BLaER1 (cell line): ENCODE measurements at regions not wholly inside any gene's neighbourhood (a gene's known extent, or its start where the extent isn't known, plus 50 kb on each side); places are given as distances from the start of the nearest gene placed in this dataset.

Experiments used
- H3K27ac ChIP-seq: shearing (Covaris generic); formaldehyde crosslinking; 2 replicates; pipeline ENCODE4 v1.8.1; 2022
- H3K27me3 ChIP-seq: shearing (Covaris generic); formaldehyde crosslinking; 2 replicates; pipeline ENCODE4 v1.8.1; 2022
- H3K36me3 ChIP-seq: shearing (Covaris generic); formaldehyde crosslinking; 2 replicates; pipeline ENCODE4 v1.8.1; 2022
- H3K4me1 ChIP-seq: shearing (Covaris generic); formaldehyde crosslinking; 2 replicates; pipeline ENCODE4 v1.8.1; 2022
- H3K4me2 ChIP-seq: shearing (Covaris generic); formaldehyde crosslinking; 2 replicates; pipeline ENCODE4 v1.8.1; 2022
- H3K4me3 ChIP-seq: shearing (Covaris generic); formaldehyde crosslinking; 2 replicates; pipeline ENCODE4 v1.8.1; 2022
- H3K9ac ChIP-seq: shearing (Covaris generic); formaldehyde crosslinking; 2 replicates; pipeline ENCODE4 v1.8.1; 2022
- H3K9me3 ChIP-seq: shearing (Covaris generic); formaldehyde crosslinking; 2 replicates; pipeline ENCODE4 v1.8.1; 2022
- H4K20me1 ChIP-seq: shearing (Covaris generic); formaldehyde crosslinking; 2 replicates; pipeline ENCODE4 v1.8.1; 2022
- Cebpa-rat ChIP-seq: shearing (Covaris generic); IDR thresholded peaks from 2 replicates; pipeline ENCODE4 v1.8.1; 2022

- no peaks in the 10 kb centered on the region for H3K9me3 ChIP-seq
- no peak for TF ChIP-seq Cebpa-rat
- no peaks in the 10 kb centered on the region for H3K4me1 ChIP-seq
- H3K9ac ChIP-seq = no peak overlapping the region
- H3K27me3 ChIP-seq = no peaks in the 10 kb centered on the region
- H3K36me3 ChIP-seq = no peaks in the 10 kb centered on the region
- H4K20me1 ChIP-seq = no peaks in the 10 kb centered on the region
- H3K4me2 ChIP-seq = no peak overlapping the region
- H3K4me3 ChIP-seq = no peak overlapping the region
- no peak overlapping the region for H3K27ac ChIP-seq
Observed at GRCh38 chr11:90874281-90874680, 651.4 kb upstream of the CHORDC1 start.

- Histone ChIP-seq H3K27ac (no peak overlapping the region), H3K27me3 (no peaks in the 10 kb centered on the region), H3K9me3 (no peaks in the 10 kb centered on the region)
Observed at GRCh38 chr11:90867416-90867815, 644.6 kb upstream of the CHORDC1 start.

GRCh38 chr11:90856790-90857189, 633.9 kb upstream of the CHORDC1 start:
- no peaks in the 10 kb centered on the region for H3K27me3 ChIP-seq
- H3K9ac ChIP-seq = no peak overlapping the region
- no peak overlapping the region for H3K27ac ChIP-seq
- H4K20me1 ChIP-seq = no peaks in the 10 kb centered on the region
- no peaks in the 10 kb centered on the region for H3K36me3 ChIP-seq
- no peaks in the 10 kb centered on the region for H3K9me3 ChIP-seq
- TF ChIP-seq Cebpa-rat = no peak
- H3K4me2 ChIP-seq = no peak overlapping the region
- H3K4me3 ChIP-seq = no peak overlapping the region
- H3K4me1 ChIP-seq = no peaks in the 10 kb centered on the region

More at GRCh38 chr11:90867416-90867815, 644.6 kb upstream of the CHORDC1 start:
- no peak overlapping the region for H3K4me2 ChIP-seq
- no peak for TF ChIP-seq Cebpa-rat
- H3K4me3 ChIP-seq = no peak overlapping the region
- no peak overlapping the region for H3K9ac ChIP-seq
- H4K20me1 ChIP-seq = no peaks in the 10 kb centered on the region
- H3K4me1 ChIP-seq = no peaks in the 10 kb centered on the region
- H3K36me3 ChIP-seq = no peaks in the 10 kb centered on the region

- Histone ChIP-seq H4K20me1 (no peaks in the 10 kb centered on the region), H3K27ac (no peak overlapping the region), H3K4me2 (no peak overlapping the region), H3K9me3 (no peaks in the 10 kb centered on the region), H3K27me3 (no peaks in the 10 kb centered on the region), H3K36me3 (no peaks in the 10 kb centered on the region), H3K4me3 (no peak overlapping the region), H3K4me1 (no peaks in the 10 kb centered on the region), H3K9ac (no peak overlapping the region)
- TF ChIP-seq Cebpa-rat = no peak
Observed at GRCh38 chr11:90855531-90855930, 632.7 kb upstream of the CHORDC1 start.

- TF ChIP-seq Cebpa-rat = no peak
- H3K4me2 ChIP-seq = no peak overlapping the region
- no peak overlapping the region for H3K9ac ChIP-seq
- no peak overlapping the region for H3K4me3 ChIP-seq
- H3K4me1 ChIP-seq = no peaks in the 10 kb centered on the region
- no peaks in the 10 kb centered on the region for H4K20me1 ChIP-seq
- H3K9me3 ChIP-seq = no peaks in the 10 kb centered on the region
- H3K36me3 ChIP-seq = no peaks in the 10 kb centered on the region
- no peak overlapping the region for H3K27ac ChIP-seq
- H3K27me3 ChIP-seq = no peaks in the 10 kb centered on the region
Observed at GRCh38 chr11:90851196-90851595, 628.3 kb upstream of the CHORDC1 start.

GRCh38 chr11:90849312-90849711, 626.5 kb upstream of the CHORDC1 start:
- no peak overlapping the region for H3K27ac ChIP-seq
- H3K9me3 ChIP-seq = no peaks in the 10 kb centered on the region
- no peaks in the 10 kb centered on the region for H3K36me3 ChIP-seq
- no peak for TF ChIP-seq Cebpa-rat
- no peaks in the 10 kb centered on the region for H3K27me3 ChIP-seq
- H4K20me1 ChIP-seq = no peaks in the 10 kb centered on the region
- no peak overlapping the region for H3K4me3 ChIP-seq
- no peak overlapping the region for H3K9ac ChIP-seq
- H3K4me1 ChIP-seq = no peaks in the 10 kb centered on the region
- H3K4me2 ChIP-seq = no peak overlapping the region

GRCh38 chr11:90847268-90847886, 624.5 kb upstream of the CHORDC1 start:
- Histone ChIP-seq H3K27me3 (no peaks in the 10 kb centered on the region), H3K36me3 (no peaks in the 10 kb centered on the region), H3K9me3 (no peaks in the 10 kb centered on the region), H4K20me1 (no peaks in the 10 kb centered on the region), H3K4me3 (no peak overlapping the region), H3K4me1 (no peaks in the 10 kb centered on the region), H3K27ac (no peak overlapping the region), H3K9ac (no peak overlapping the region), H3K4me2 (no peak overlapping the region)
- TF ChIP-seq Cebpa-rat = no peak

GRCh38 chr11:90846628-90847027, 623.8 kb upstream of the CHORDC1 start:
- Histone ChIP-seq H3K9ac (no peak overlapping the region), H3K27ac (no peak overlapping the region), H4K20me1 (no peaks in the 10 kb centered on the region), H3K9me3 (no peaks in the 10 kb centered on the region), H3K4me1 (no peaks in the 10 kb centered on the region), H3K36me3 (no peaks in the 10 kb centered on the region), H3K4me2 (no peak overlapping the region), H3K27me3 (no peaks in the 10 kb centered on the region), H3K4me3 (no peak overlapping the region)
- TF ChIP-seq Cebpa-rat = no peak

GRCh38 chr11:90845799-90846198, 623.0 kb upstream of the CHORDC1 start:
- Histone ChIP-seq H3K27me3 (no peaks in the 10 kb centered on the region), H4K20me1 (no peaks in the 10 kb centered on the region), H3K4me1 (no peaks in the 10 kb centered on the region), H3K36me3 (no peaks in the 10 kb centered on the region), H3K4me2 (no peak overlapping the region), H3K27ac (no peak overlapping the region), H3K4me3 (no peak overlapping the region), H3K9me3 (no peaks in the 10 kb centered on the region), H3K9ac (no peak overlapping the region)
- TF ChIP-seq Cebpa-rat = no peak

- no peak overlapping the region for H3K4me2 ChIP-seq
- H3K27me3 ChIP-seq = no peaks in the 10 kb centered on the region
- no peaks in the 10 kb centered on the region for H3K9me3 ChIP-seq
- H3K9ac ChIP-seq = no peak overlapping the region
- no peaks in the 10 kb centered on the region for H3K4me1 ChIP-seq
- TF ChIP-seq Cebpa-rat = no peak
- no peak overlapping the region for H3K4me3 ChIP-seq
- no peak overlapping the region for H3K27ac ChIP-seq
- H4K20me1 ChIP-seq = no peaks in the 10 kb centered on the region
- no peaks in the 10 kb centered on the region for H3K36me3 ChIP-seq
Observed at GRCh38 chr11:90845126-90845525, 622.3 kb upstream of the CHORDC1 start.

GRCh38 chr11:90844041-90844440, 621.2 kb upstream of the CHORDC1 start:
- no peak overlapping the region for H3K27ac ChIP-seq
- no peak for TF ChIP-seq Cebpa-rat
- no peaks in the 10 kb centered on the region for H3K27me3 ChIP-seq
- H3K4me2 ChIP-seq = no peak overlapping the region
- H4K20me1 ChIP-seq = no peaks in the 10 kb centered on the region
- no peaks in the 10 kb centered on the region for H3K4me1 ChIP-seq
- H3K9me3 ChIP-seq = no peaks in the 10 kb centered on the region
- H3K9ac ChIP-seq = no peak overlapping the region
- H3K36me3 ChIP-seq = no peaks in the 10 kb centered on the region
- no peak overlapping the region for H3K4me3 ChIP-seq
